ENCODE measurements at regions not wholly inside any gene's neighbourhood (a gene's known extent, or its start where the extent isn't known, plus 50 kb on each side); places are given as distances from the start of the nearest gene placed in this dataset.

GRCh38 chr1:79662596-79662995 lies 656.1 kb upstream of the ADGRL4 start:
- Histone ChIP-seq H3K27ac (replicated peaks in 1 of 4) (no peak overlapping the region), H3K36me3 (no peaks in the 10 kb centered on the region), H3K27me3 (no peaks in the 10 kb centered on the region), H3K4me3 (no peak overlapping the region), H3K4me1 (no peaks in the 10 kb centered on the region), H3K9me3 (no peaks in the 10 kb centered on the region)
- intact Hi-C loops (cut with DNase I), result no loop called here
- no peak for DNase-seq (ENCODE audit: extremely low spot score)
- WGBS, result 78% methylated on average over 1 of the region's 1 CpG
- TF ChIP-seq EP300 (IDR thresholded peaks at IDR 0.05), result no peak
- no peak for TF ChIP-seq POLR2AphosphoS5 (IDR thresholded peaks at IDR 0.05)
- no peak for TF ChIP-seq POLR2A (IDR thresholded peaks at IDR 0.05; ENCODE audit: low read depth)
- TF ChIP-seq CTCF (IDR thresholded peaks at IDR 0.05), result no peak

GRCh38 chr1:79660129-79660528 lies 653.6 kb upstream of the ADGRL4 start:
- no peaks in the 10 kb centered on the region for H3K9me3 ChIP-seq
- no peaks in the 10 kb centered on the region for H3K4me1 ChIP-seq
- TF ChIP-seq EP300 (IDR thresholded peaks at IDR 0.05) (no peak), POLR2AphosphoS5 (IDR thresholded peaks at IDR 0.05) (no peak), CTCF (IDR thresholded peaks at IDR 0.05) (no peak), POLR2A (IDR thresholded peaks at IDR 0.05; ENCODE audit: low read depth) (no peak)
- H3K4me3 ChIP-seq, result no peak overlapping the region
- intact Hi-C loops (cut with DNase I), result no loop called here
- H3K27ac ChIP-seq (replicated peaks in 1 of 4), result no peak overlapping the region
- DNase-seq (ENCODE audit: extremely low spot score), result no peak
- H3K36me3 ChIP-seq, result no peaks in the 10 kb centered on the region
- no peaks in the 10 kb centered on the region for H3K27me3 ChIP-seq
- 73% methylated on average over 2 of the region's 2 CpGs for WGBS

GRCh38 chr1:79657951-79658658 lies 651.6 kb upstream of the ADGRL4 start:
- intact Hi-C loops (cut with DNase I), result no loop called here
- 68% methylated on average over 2 of the region's 2 CpGs for WGBS
- DNase-seq (ENCODE audit: extremely low spot score), result no peak

GRCh38 chr1:79655876-79656275 lies 649.3 kb upstream of the ADGRL4 start:
- WGBS, result 76% methylated on average over 2 of the region's 2 CpGs
- intact Hi-C loops (cut with DNase I), result no loop called here

More at GRCh38 chr1:79657951-79658658, 651.6 kb upstream of the ADGRL4 start:
- H3K4me3 ChIP-seq, result no peak overlapping the region
- H3K27ac ChIP-seq (replicated peaks in 1 of 4), result no peak overlapping the region
- H3K4me1 ChIP-seq, result no peaks in the 10 kb centered on the region
- H3K36me3 ChIP-seq, result no peaks in the 10 kb centered on the region
- H3K27me3 ChIP-seq, result no peaks in the 10 kb centered on the region
- TF ChIP-seq POLR2A (IDR thresholded peaks at IDR 0.05; ENCODE audit: low read depth) (no peak), POLR2AphosphoS5 (IDR thresholded peaks at IDR 0.05) (no peak), EP300 (IDR thresholded peaks at IDR 0.05) (no peak), CTCF (IDR thresholded peaks at IDR 0.05) (no peak)
- H3K9me3 ChIP-seq, result no peaks in the 10 kb centered on the region

More at GRCh38 chr1:79655876-79656275, 649.3 kb upstream of the ADGRL4 start:
- Histone ChIP-seq H3K4me1 (no peaks in the 10 kb centered on the region), H3K27me3 (no peaks in the 10 kb centered on the region), H3K9me3 (no peaks in the 10 kb centered on the region), H3K27ac (replicated peaks in 1 of 4) (no peak overlapping the region), H3K36me3 (no peaks in the 10 kb centered on the region), H3K4me3 (no peak overlapping the region)
- no peak for DNase-seq (ENCODE audit: extremely low spot score)
- TF ChIP-seq POLR2AphosphoS5 (IDR thresholded peaks at IDR 0.05) (no peak), POLR2A (IDR thresholded peaks at IDR 0.05; ENCODE audit: low read depth) (no peak), EP300 (IDR thresholded peaks at IDR 0.05) (no peak), CTCF (IDR thresholded peaks at IDR 0.05) (no peak)
